ENCODE measurements at regions not wholly inside any gene's neighbourhood (a gene's known extent, or its start where the extent isn't known, plus 50 kb on each side); places are given as distances from the start of the nearest gene placed in this dataset.
A peak's percentile ranks its signal among the peaks of the same experiment; 100 is the strongest.

DNA sequence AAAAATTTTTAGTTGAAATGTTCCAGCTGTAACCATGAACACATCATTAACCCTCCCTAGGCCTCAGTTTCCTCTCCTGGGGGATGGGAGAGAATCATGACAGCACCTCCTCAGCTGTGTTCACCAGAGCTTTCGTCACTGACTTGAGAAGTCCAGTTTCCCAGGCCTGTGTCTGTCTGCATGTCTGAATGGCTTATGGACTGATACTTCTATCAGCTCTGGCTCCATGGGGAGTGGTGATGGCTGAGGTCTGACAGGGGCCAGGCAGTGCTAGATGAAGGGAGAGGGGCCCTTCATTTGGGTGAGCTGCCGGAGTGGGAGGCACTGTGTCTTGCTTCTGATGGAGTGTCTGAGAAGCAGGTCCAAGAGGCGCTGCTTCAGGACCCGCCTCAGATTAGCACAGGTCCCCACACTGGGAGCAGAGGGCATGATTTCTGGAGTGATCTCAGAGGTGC is 192.9 kb downstream of the PTPN20 start:
- Histone ChIP-seq H3K4me3 (ENCODE audit: insufficient read length, low read depth) (no peak overlapping the region), H3K9me3 (ENCODE audit: insufficient read depth, low read length) (peaks cover 8% of the 10 kb centered on the region; the same call in 1 of the 2 replicates), H3K36me3 (ENCODE audit: insufficient read depth, insufficient read length, low read length) (no peaks in the 10 kb centered on the region), H3K9ac (ENCODE audit: insufficient read length, low read depth) (no peak overlapping the region), H3K27me3 (ENCODE audit: insufficient read depth, insufficient read length) (no peaks in the 10 kb centered on the region), H3K4me1 (ENCODE audit: insufficient read depth, insufficient read length) (no peaks in the 10 kb centered on the region)
- DNase-seq (ENCODE audit: low read depth, low spot score): no peak
- TF ChIP-seq SUZ12 (IDR thresholded peaks at IDR 0.05; ENCODE audit: extremely low read depth, insufficient read depth, insufficient read length) (no peak), ZNF274 (IDR thresholded peaks at IDR 0.05; ENCODE audit: low read depth, low read length) (no peak), YY1 (IDR thresholded peaks at IDR 0.05; ENCODE audit: insufficient read depth, insufficient read length) (no peak)

DNA sequence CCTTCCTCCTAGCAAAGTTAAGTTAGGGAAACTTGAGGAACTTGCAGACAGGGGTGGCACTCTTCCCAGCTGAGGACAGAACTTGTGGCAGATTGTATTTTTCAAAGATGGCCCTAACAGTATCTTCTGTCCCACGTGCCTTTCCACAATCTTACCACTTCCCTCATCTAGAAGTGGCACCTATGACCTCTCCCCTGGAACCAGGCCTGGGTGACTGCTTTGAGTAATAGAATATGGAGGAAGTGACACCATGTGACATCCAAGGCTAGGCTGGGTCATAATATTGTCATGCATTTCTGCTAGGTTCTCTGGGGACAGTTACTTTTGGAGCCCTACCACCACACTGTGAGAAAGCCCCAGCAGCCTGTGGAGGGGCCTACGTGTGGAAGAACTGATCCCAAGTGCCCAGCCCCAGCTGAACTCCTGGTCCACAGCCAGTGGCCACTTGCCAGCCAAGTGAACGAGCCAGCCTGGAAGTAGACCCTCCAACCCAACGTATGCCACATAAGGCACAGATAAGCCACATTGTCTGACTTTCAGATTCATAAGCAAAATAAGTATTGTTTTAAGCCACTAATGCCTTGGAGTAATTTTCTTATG is 193.7 kb downstream of the PTPN20 start:
- Histone ChIP-seq H3K4me3 (ENCODE audit: insufficient read length, low read depth) (no peak overlapping the region), H3K36me3 (ENCODE audit: insufficient read depth, insufficient read length, low read length) (no peaks in the 10 kb centered on the region), H3K27me3 (ENCODE audit: insufficient read depth, insufficient read length) (no peaks in the 10 kb centered on the region), H3K9ac (ENCODE audit: insufficient read length, low read depth) (no peak overlapping the region), H3K9me3 (ENCODE audit: insufficient read depth, low read length) (peaks cover 8% of the 10 kb centered on the region; the same call in 1 of the 2 replicates), H3K4me1 (ENCODE audit: insufficient read depth, insufficient read length) (no peaks in the 10 kb centered on the region)
- TF ChIP-seq ZNF274 (IDR thresholded peaks at IDR 0.05; ENCODE audit: low read depth, low read length): no peak
- no peak for DNase-seq (ENCODE audit: low read depth, low spot score)

DNA sequence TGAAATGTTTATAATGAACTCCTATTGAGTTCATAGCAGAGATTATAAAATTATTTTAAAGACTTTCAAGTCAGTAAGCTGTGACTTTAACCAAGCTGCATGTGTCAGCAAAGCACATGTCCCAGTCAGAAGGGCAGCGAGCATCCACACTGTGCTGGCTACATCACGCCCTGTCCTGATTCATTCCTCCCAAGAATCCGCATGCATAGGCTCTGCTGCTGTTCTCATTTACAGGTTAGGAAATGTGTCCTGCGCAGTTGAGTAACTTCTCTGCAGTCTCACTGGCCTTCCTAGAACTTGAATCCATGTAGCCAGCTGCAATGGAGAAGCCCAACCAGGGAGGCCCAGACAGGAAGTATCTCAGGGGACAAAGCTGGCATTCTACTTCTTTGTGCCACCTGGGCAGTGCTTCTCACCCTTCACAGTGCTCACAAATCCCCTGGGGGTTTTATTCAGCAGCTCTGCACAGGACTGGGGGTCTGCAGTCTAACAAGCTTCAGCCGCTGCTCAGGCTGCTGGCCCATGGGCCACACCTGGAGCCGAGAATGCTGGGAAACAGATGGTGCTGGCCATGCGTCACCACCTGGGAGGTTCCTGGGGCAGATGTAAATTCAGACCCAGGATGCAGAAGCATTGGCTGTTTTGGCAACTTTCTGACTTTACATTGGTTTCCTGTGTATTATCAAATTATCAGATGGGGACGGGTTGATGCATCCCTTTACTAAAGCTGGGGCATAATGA is 192.8 kb upstream of the GDF10 start:
- H3K4me1 ChIP-seq (ENCODE audit: insufficient read depth, insufficient read length): no peaks in the 10 kb centered on the region

DNA sequence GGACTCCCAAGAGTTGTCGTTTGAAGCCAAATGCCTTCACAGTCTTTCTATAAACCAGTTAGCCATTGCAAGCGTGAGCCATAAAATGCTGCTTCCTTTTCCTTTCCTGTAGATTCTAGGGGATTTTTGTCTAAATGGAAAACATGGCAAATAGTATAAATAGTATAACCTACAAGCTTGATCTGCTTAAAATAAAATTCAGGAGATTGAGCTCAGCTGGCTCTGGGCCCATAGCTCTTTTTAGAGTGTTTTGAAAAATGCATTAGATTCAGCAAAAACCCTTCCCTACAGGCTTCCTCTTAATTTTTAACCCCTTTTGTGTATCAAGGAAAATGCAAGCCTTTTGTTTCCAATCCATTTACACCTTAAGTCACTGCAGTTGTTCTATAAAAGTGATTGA is 190.1 kb upstream of the GDF10 start:
- DNase-seq (ENCODE audit: low read depth, low spot score): no peak
- H3K9me3 ChIP-seq (ENCODE audit: insufficient read depth, low read length): no peaks in the 10 kb centered on the region
- H3K4me1 ChIP-seq (ENCODE audit: insufficient read depth, insufficient read length): peaks cover 3% of the 10 kb centered on the region
- no peaks in the 10 kb centered on the region for H3K27me3 ChIP-seq (ENCODE audit: insufficient read depth, insufficient read length)
- TF ChIP-seq ZNF274 (IDR thresholded peaks at IDR 0.05; ENCODE audit: low read depth, low read length): no peak
- no peak for TF ChIP-seq SUZ12 (IDR thresholded peaks at IDR 0.05; ENCODE audit: extremely low read depth, insufficient read depth, insufficient read length)
- TF ChIP-seq YY1 (IDR thresholded peaks at IDR 0.05; ENCODE audit: insufficient read depth, insufficient read length): no peak
- no peak overlapping the region for H3K4me3 ChIP-seq (ENCODE audit: insufficient read length, low read depth)
- H3K36me3 ChIP-seq (ENCODE audit: insufficient read depth, insufficient read length, low read length): no peaks in the 10 kb centered on the region
- no peak overlapping the region for H3K9ac ChIP-seq (ENCODE audit: insufficient read length, low read depth)

More for the DNA sequence above, 192.8 kb upstream of the GDF10 start:
- Histone ChIP-seq H3K27me3 (ENCODE audit: insufficient read depth, insufficient read length) (no peaks in the 10 kb centered on the region), H3K9ac (ENCODE audit: insufficient read length, low read depth) (no peak overlapping the region), H3K4me3 (ENCODE audit: insufficient read length, low read depth) (no peak overlapping the region), H3K36me3 (ENCODE audit: insufficient read depth, insufficient read length, low read length) (no peaks in the 10 kb centered on the region), H3K9me3 (ENCODE audit: insufficient read depth, low read length) (peaks cover 8% of the 10 kb centered on the region; the same call in 1 of the 2 replicates)
- no peak for DNase-seq (ENCODE audit: low read depth, low spot score)
- TF ChIP-seq SUZ12 (IDR thresholded peaks at IDR 0.05; ENCODE audit: extremely low read depth, insufficient read depth, insufficient read length): no peak
- no peak for TF ChIP-seq YY1 (IDR thresholded peaks at IDR 0.05; ENCODE audit: insufficient read depth, insufficient read length)
- TF ChIP-seq ZNF274 (IDR thresholded peaks at IDR 0.05; ENCODE audit: low read depth, low read length): no peak

DNA sequence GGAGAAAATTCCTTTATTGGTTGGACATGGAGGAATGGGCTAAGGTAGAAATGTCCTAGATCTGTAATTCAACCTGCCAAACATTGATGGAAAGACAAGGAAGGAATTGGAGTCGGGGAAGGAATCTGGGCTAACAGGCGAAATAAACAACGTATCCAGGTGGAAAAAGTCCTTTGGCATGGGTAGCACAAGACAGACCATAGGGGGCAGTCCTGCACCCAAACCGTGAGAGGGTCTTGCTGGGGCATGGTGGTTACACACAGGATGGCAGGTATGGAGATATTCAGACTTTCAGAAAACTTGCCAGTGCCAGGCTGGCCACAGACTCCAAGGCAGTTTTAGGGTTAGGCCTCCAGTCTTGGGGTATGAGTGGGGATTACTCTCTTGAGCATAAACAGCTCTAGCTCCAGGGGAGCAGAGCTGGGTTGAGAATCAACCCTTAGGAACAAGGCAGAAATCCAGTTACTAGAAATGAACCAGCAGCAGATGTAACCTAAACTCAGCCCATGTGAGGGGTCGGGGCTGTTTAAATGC is 188.6 kb upstream of the GDF10 start:
- H3K27me3 ChIP-seq (ENCODE audit: insufficient read depth, insufficient read length): no peaks in the 10 kb centered on the region
- peaks cover 3% of the 10 kb centered on the region for H3K4me1 ChIP-seq (ENCODE audit: insufficient read depth, insufficient read length)
- no peak overlapping the region for H3K9ac ChIP-seq (ENCODE audit: insufficient read length, low read depth)
- no peak overlapping the region for H3K4me3 ChIP-seq (ENCODE audit: insufficient read length, low read depth)
- no peaks in the 10 kb centered on the region for H3K9me3 ChIP-seq (ENCODE audit: insufficient read depth, low read length)
- TF ChIP-seq ZNF274 (IDR thresholded peaks at IDR 0.05; ENCODE audit: low read depth, low read length) (no peak), SUZ12 (IDR thresholded peaks at IDR 0.05; ENCODE audit: extremely low read depth, insufficient read depth, insufficient read length) (no peak), YY1 (IDR thresholded peaks at IDR 0.05; ENCODE audit: insufficient read depth, insufficient read length) (no peak)
- no peaks in the 10 kb centered on the region for H3K36me3 ChIP-seq (ENCODE audit: insufficient read depth, insufficient read length, low read length)
- DNase-seq (ENCODE audit: low read depth, low spot score): no peak

DNA sequence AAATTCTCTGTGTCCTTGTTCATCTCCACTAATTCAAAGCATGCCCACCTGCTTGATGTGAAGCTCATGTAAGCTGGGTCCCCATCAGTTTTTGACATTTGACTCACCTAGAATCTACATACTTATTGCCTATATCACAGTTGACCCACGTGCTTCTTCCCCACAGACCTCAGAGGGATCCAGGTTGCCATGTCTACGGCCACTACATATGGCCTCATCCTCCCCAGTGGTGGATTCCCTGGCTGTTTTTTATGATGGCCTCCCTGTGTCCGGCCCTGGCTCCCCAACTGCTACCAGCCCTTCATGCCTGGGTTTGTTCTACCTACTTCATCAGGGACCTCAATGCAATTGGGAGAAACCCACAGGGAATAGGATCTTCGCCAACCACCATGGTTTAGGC is 187.4 kb upstream of the GDF10 start:
- no peak overlapping the region for H3K4me3 ChIP-seq (ENCODE audit: insufficient read length, low read depth)
- TF ChIP-seq ZNF274 (IDR thresholded peaks at IDR 0.05; ENCODE audit: low read depth, low read length) (no peak), YY1 (IDR thresholded peaks at IDR 0.05; ENCODE audit: insufficient read depth, insufficient read length) (no peak), SUZ12 (IDR thresholded peaks at IDR 0.05; ENCODE audit: extremely low read depth, insufficient read depth, insufficient read length) (no peak)
- no peak overlapping the region for H3K9ac ChIP-seq (ENCODE audit: insufficient read length, low read depth)
- H3K27me3 ChIP-seq (ENCODE audit: insufficient read depth, insufficient read length): no peaks in the 10 kb centered on the region
- no peaks in the 10 kb centered on the region for H3K9me3 ChIP-seq (ENCODE audit: insufficient read depth, low read length)
- no peak for DNase-seq (ENCODE audit: low read depth, low spot score)
- peaks cover 3% of the 10 kb centered on the region for H3K4me1 ChIP-seq (ENCODE audit: insufficient read depth, insufficient read length)
- no peaks in the 10 kb centered on the region for H3K36me3 ChIP-seq (ENCODE audit: insufficient read depth, insufficient read length, low read length)

DNA sequence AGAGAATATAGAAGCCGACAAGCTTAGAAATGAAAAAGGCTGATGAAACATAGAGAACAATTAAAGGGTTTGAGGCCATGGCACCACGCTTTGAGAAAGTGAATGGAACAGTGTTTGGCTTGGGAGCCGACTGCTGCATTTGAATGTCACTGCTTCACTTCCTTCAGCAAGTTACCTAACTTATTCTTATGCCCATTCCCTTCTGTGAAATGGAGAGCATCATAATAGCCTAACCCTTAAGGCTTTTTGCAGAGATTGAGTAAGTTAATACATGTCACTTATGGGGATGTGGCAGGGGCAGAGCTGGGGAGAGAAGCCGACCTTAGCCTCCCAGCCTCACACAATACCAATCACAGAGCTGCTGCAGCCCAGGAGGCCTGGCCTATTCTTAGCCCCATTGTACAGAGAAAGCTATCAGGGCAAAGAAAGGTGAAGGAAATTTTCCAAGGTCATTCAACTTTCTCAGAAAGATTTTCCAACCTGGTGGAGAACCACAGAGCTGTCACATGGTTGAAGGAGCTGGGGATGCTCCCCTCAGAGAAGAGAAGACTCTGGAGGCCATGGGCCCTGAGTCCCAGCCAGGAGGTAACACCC is 186.0 kb upstream of the GDF10 start:
- Histone ChIP-seq H3K36me3 (ENCODE audit: insufficient read depth, insufficient read length, low read length) (no peaks in the 10 kb centered on the region), H3K27me3 (ENCODE audit: insufficient read depth, insufficient read length) (no peaks in the 10 kb centered on the region), H3K9me3 (ENCODE audit: insufficient read depth, low read length) (no peaks in the 10 kb centered on the region), H3K4me3 (ENCODE audit: insufficient read length, low read depth) (no peak overlapping the region), H3K9ac (ENCODE audit: insufficient read length, low read depth) (no peak overlapping the region), H3K4me1 (ENCODE audit: insufficient read depth, insufficient read length) (peaks cover 3% of the 10 kb centered on the region)
- no peak for TF ChIP-seq YY1 (IDR thresholded peaks at IDR 0.05; ENCODE audit: insufficient read depth, insufficient read length)
- peak; percentile 52 for DNase-seq (ENCODE audit: low read depth, low spot score)

Data from NT2/D1 (cell line).